ENCODE measurements at regions not wholly inside any gene's neighbourhood (a gene's known extent, or its start where the extent isn't known, plus 50 kb on each side); places are given as distances from the start of the nearest gene placed in this dataset.

GRCh38 chr3:70120357-70120966 is 120.9 kb downstream of the SAMMSON start:
- Histone ChIP-seq H4K20me1 (ENCODE audit: insufficient read depth, low read length, poor library complexity, severe bottlenecking) (no peaks in the 10 kb centered on the region), H3F3A (ENCODE audit: low read depth) (no peaks in the 10 kb centered on the region), H3K36me3 (ENCODE audit: insufficient read depth, low read length) (no peaks in the 10 kb centered on the region), H3K9me3 (ENCODE audit: insufficient read depth, low read depth, low read length) (no peaks in the 10 kb centered on the region), H3K79me2 (ENCODE audit: insufficient read depth, low read length) (no peaks in the 10 kb centered on the region), H2AFZ (ENCODE audit: low read length) (no peak overlapping the region), H3K27me3 (ENCODE audit: insufficient read depth, low read length, poor library complexity, severe bottlenecking) (no peaks in the 10 kb centered on the region), H3K4me2 (ENCODE audit: low read depth, low read length, poor library complexity, severe bottlenecking) (no peak overlapping the region), H3K4me1 (ENCODE audit: insufficient read depth, low read length, poor library complexity, severe bottlenecking) (no peaks in the 10 kb centered on the region), H3K9me2 (replicated peaks; ENCODE audit: low read depth, low read length) (no peaks in the 10 kb centered on the region), H3K4me3 (ENCODE audit: low read length, poor library complexity, severe bottlenecking) (no peak overlapping the region), H3K9ac (ENCODE audit: low read depth, low read length, poor library complexity, severe bottlenecking) (no peak overlapping the region)
- peak; percentile 82 for TF ChIP-seq CTCF (conservative IDR thresholded peaks at IDR 0.05; ENCODE audit: low read length)
- no peak for TF ChIP-seq EZH2phosphoT487 (IDR thresholded peaks at IDR 0.05; ENCODE audit: borderline replicate concordance)

GRCh38 chr3:70127192-70127591 is 127.7 kb downstream of the SAMMSON start:
- TF ChIP-seq CTCF (conservative IDR thresholded peaks at IDR 0.05; ENCODE audit: low read length) = no peak
- TF ChIP-seq EZH2phosphoT487 (IDR thresholded peaks at IDR 0.05; ENCODE audit: borderline replicate concordance) = no peak
- Histone ChIP-seq H3K9ac (ENCODE audit: low read depth, low read length, poor library complexity, severe bottlenecking) (no peak overlapping the region), H3K4me1 (ENCODE audit: insufficient read depth, low read length, poor library complexity, severe bottlenecking) (no peaks in the 10 kb centered on the region), H3F3A (ENCODE audit: low read depth) (no peaks in the 10 kb centered on the region), H3K36me3 (ENCODE audit: insufficient read depth, low read length) (no peaks in the 10 kb centered on the region), H2AFZ (ENCODE audit: low read length) (no peak overlapping the region), H3K9me3 (ENCODE audit: insufficient read depth, low read depth, low read length) (no peaks in the 10 kb centered on the region), H3K9me2 (replicated peaks; ENCODE audit: low read depth, low read length) (no peaks in the 10 kb centered on the region), H3K4me2 (ENCODE audit: low read depth, low read length, poor library complexity, severe bottlenecking) (no peak overlapping the region), H4K20me1 (ENCODE audit: insufficient read depth, low read length, poor library complexity, severe bottlenecking) (no peaks in the 10 kb centered on the region), H3K79me2 (ENCODE audit: insufficient read depth, low read length) (no peaks in the 10 kb centered on the region), H3K4me3 (ENCODE audit: low read length, poor library complexity, severe bottlenecking) (no peak overlapping the region), H3K27me3 (ENCODE audit: insufficient read depth, low read length, poor library complexity, severe bottlenecking) (no peaks in the 10 kb centered on the region)

- H3K36me3 ChIP-seq (ENCODE audit: insufficient read depth, low read length) = no peaks in the 10 kb centered on the region
- no peaks in the 10 kb centered on the region for H3K9me2 ChIP-seq (replicated peaks; ENCODE audit: low read depth, low read length)
- H3K4me2 ChIP-seq (ENCODE audit: low read depth, low read length, poor library complexity, severe bottlenecking) = no peak overlapping the region
- no peak for TF ChIP-seq CTCF (conservative IDR thresholded peaks at IDR 0.05; ENCODE audit: low read length)
- no peak for TF ChIP-seq EZH2phosphoT487 (IDR thresholded peaks at IDR 0.05; ENCODE audit: borderline replicate concordance)
- H3K4me3 ChIP-seq (ENCODE audit: low read length, poor library complexity, severe bottlenecking) = no peak overlapping the region
- H3F3A ChIP-seq (ENCODE audit: low read depth) = no peaks in the 10 kb centered on the region
- no peak overlapping the region for H2AFZ ChIP-seq (ENCODE audit: low read length)
- H3K4me1 ChIP-seq (ENCODE audit: insufficient read depth, low read length, poor library complexity, severe bottlenecking) = no peaks in the 10 kb centered on the region
- H3K9me3 ChIP-seq (ENCODE audit: insufficient read depth, low read depth, low read length) = no peaks in the 10 kb centered on the region
- H3K9ac ChIP-seq (ENCODE audit: low read depth, low read length, poor library complexity, severe bottlenecking) = no peak overlapping the region
- no peaks in the 10 kb centered on the region for H4K20me1 ChIP-seq (ENCODE audit: insufficient read depth, low read length, poor library complexity, severe bottlenecking)
- H3K27me3 ChIP-seq (ENCODE audit: insufficient read depth, low read length, poor library complexity, severe bottlenecking) = no peaks in the 10 kb centered on the region
- H3K79me2 ChIP-seq (ENCODE audit: insufficient read depth, low read length) = no peaks in the 10 kb centered on the region
Observed at GRCh38 chr3:70137366-70137765, 137.8 kb downstream of the SAMMSON start.
